HUDEP-2 (cell line): ENCODE measurements at regions not wholly inside any gene's neighbourhood (a gene's known extent, or its start where the extent isn't known, plus 50 kb on each side); places are given as distances from the start of the nearest gene placed in this dataset.
"Not testable (repeated sequence)": the region's sequence is repeated elsewhere in the genome, so short reads cannot be mapped to it uniquely, and the experiment has no call there.

ENCODE experiments used
- DNase-seq, 76 experiments: peaks; one replicate each; lab custom pipeline; 2025; ENCODE audit not compliant: unreplicated experiment in 76 of 76; lab: John Stamatoyannopoulos, UW

DNA sequence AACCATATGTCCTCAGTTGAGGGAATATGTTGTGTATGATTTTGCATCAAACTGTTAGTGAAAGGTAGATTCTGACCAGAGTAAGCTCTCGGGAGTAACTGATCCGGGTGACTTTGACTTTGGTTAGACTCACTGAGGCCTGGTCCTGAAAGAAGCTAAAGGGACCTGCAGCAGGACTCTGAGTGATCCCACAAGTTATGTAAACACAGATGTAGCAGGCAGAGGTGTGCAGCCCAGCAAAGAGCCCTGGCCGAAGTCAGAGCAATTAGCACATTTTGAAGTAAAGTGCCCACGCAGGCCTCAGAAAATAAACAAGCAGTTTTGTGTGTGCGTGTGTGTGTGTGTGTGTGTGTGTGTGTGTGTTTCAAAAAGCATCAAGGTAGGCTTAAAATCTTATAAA is 245.6 kb upstream of the FERD3L start:
- no peak for DNase-seq

GRCh38 chr7:19381321-19381720 is 236.1 kb upstream of the FERD3L start:
- no peak for DNase-seq

GRCh38 chr7:19378345-19378714 is 233.1 kb upstream of the FERD3L start:
- DNase-seq = no peak

DNA sequence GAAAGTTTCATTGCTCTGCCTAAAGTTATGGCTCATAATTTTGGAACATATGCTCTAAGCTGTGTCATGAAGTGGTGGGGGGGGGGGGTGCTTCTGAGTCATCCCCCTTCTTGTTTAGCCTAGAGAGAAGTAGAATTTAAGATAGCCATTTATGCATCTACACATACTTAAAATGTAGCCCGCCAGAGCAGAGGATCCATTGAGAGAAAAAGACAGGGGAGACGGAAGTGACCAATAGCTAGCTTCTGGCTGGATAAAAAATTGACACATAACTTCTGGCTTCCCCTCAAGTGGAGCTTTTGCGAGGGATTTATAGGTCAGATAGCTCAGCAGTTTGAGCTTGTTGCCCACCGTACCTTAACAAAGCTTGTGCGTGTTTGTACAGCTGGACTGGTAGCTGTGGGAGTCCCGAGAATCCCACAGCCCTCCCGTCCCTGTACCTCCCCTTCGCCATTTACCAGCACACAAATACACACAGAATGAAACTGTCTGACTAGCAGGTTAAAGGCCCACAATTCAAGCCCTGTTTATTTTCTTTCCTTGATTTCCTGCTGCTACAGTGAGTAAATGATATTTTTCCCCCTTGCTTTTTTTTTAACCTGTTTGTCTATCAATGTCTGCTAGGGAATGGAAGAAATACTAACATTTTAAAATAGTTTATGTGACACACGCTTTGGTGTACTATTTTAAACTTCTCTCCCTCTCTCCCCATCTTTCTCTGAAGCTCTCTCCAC is 232.6 kb upstream of the FERD3L start:
- peak in 1 of 76 experiments; percentile 1 for DNase-seq

DNA sequence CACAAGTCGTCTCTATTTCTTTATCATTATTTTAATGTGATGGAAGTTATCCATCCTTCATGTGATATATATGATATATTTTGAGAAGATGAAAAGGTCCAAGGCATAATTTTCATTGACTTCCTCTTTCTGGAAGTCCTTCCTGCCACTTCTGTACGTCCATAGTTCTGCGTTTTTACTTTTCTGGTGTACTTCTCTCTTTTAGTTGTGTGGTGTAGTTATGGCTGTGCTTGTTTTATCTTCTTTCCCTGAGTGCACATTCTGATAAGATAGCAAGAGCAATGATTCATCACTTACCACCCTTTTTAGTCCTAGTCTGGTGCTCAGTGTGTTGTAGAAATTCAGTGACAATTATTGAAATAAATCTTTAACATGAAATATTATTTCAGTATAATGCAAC is 231.3 kb upstream of the FERD3L start:
- DNase-seq = peak in 26 of 76 experiments; percentile 5 to 83 (median 46)

DNA sequence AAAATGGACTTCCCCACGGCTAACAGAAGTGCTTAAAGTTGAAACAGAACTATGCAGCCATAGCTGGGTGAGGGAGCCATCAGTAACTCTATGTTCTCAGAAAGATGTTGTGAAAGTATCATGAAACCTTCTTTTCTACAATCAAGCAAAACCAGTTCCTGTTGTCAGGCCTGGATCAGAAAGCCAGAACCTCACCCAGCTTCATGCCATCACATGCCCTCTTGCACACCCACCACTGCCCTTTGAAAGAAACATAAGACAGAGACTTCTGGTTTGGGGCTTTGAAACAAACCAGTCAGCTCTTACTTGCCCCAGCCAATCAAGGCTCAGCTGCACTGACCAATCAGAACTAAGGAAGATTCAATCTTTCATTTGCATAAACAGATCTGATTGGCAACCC is 230.8 kb upstream of the FERD3L start:
- DNase-seq = peak in 2 of 76 experiments; percentile 4 to 5

- DNase-seq = no peak
Observed at GRCh38 chr7:19373334-19373733, 228.1 kb upstream of the FERD3L start.

GRCh38 chr7:19369806-19370205 is 224.6 kb upstream of the FERD3L start:
- no peak for DNase-seq

- DNase-seq = no peak
Observed at GRCh38 chr7:19369182-19369581, 224.0 kb upstream of the FERD3L start.

- no peak for DNase-seq
Observed at GRCh38 chr7:19368491-19368925, 223.3 kb upstream of the FERD3L start.

DNA sequence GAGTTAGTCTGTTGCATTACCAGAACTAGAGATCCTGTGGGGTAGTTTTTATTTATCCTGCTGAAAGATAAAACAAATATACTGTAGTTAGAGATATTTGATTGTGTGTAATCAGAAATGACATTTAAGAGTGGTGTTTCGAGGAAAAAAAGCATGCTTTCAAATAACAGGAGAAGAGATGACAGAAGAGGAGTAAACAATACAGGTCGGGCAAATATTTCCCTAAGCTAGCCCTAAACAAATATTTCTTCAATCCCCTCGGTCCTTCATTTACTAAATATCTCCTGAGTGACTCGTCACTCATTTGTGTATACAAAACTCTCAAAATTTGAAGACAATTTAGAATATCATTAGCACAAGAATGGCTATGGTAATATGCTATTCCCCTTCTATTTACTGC is 219.7 kb upstream of the FERD3L start:
- no peak for DNase-seq

DNA sequence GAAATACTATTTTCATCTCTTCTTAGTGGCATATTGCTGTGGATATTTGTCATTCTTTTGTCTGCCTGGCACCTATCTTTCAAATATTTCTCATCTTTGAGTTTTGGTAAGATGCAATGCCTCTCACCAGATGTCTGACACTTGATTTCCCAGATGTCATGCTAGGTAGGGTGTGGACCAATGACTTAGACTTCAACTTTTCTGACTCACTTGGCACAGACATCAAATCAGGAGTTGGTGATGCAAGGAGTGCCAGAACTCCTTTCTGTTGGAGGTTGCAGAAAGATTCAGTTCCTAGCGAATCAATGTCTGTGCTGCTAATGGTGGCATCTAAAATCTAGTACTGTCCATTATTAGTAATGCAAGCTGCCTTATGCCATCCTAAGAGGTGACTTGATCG is 216.9 kb upstream of the FERD3L start:
- peak in 2 of 76 experiments; percentile 1 for DNase-seq

DNA sequence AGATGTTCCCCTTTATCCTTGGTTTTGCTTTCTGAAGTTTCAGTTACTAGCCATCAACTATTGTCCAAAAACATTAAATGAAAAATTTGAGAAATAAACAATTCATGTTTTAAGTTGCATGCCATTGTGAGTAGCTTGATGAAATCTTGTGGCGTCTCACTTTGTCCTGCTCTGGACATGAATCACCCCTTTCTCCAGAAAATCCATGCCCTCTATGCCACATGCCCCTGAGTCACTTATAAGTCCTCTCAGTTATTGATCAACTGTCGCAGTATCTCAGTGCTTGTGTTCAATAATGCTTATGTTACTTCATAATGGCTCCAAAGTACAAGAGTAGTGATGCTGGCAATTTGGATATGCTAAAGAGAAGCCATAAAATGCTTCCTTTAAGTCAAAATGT is 208.0 kb upstream of the FERD3L start:
- DNase-seq = no peak

- no peak for DNase-seq
Observed at GRCh38 chr7:19352305-19352695, 207.1 kb upstream of the FERD3L start.

DNA sequence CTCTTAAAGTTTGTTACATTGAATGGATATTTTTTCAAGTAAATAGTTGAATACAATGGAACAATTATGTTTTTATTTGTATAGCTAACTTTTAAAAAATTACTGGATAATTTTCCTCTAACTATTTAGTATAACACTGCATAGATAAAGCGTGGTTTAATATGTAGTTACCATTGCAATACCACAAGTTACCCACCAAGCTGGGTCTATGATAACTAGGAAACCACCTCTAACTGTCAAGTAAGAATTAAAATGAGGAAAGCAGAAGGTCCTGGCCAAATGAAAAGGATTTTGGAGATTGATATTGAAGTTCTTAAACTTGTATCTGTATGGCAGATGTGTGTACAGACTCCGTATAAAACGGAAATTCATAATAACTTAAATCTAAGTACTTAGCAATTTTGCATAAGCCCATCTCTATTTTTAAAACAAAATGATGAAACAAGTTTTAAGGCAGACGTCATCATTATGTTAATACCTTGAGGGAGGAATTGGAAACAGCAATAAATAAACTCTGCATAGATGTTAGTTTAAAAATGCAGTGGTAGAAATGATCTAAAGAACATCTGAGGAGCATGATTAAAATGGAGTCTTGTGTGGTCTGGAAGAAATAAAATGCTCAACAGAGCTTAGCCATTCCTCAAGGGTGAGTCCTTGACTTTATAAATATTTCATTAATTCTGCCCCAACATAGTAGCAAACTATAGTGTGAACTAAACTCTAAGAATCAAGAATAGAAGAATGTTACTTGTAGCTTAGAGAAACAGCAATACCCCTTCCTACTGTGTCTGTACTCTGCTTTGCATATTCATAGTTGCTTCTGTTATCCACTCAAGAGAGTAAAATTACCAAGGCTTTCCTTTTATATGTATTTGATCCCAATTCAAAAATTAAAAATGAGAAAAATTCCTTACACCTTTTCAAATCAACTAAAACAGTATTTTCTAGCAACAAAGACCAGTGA is 206.4 kb upstream of the FERD3L start:
- DNase-seq = no peak

GRCh38 chr7:19339512-19339911 is 194.3 kb upstream of the FERD3L start:
- DNase-seq = no peak

DNA sequence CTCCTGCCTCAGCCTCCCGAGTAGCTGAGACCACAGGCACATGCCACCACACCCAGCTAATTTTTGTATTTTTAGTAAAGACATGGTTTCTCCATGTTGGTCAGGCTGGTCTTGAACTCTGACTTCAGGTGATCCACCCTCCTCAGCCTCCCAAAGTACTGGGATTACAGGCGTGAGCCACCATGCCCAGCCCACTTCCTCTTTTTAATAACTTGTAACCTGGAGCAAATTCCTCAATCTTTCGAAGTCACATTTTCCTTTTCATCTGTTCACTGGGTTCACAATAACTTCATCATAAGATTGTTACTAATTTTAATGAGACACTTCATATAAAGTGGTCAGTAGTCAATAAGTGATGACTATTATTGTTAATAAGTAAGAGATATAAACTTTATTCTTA is 193.3 kb upstream of the FERD3L start:
- not testable (repeated sequence) for DNase-seq

DNA sequence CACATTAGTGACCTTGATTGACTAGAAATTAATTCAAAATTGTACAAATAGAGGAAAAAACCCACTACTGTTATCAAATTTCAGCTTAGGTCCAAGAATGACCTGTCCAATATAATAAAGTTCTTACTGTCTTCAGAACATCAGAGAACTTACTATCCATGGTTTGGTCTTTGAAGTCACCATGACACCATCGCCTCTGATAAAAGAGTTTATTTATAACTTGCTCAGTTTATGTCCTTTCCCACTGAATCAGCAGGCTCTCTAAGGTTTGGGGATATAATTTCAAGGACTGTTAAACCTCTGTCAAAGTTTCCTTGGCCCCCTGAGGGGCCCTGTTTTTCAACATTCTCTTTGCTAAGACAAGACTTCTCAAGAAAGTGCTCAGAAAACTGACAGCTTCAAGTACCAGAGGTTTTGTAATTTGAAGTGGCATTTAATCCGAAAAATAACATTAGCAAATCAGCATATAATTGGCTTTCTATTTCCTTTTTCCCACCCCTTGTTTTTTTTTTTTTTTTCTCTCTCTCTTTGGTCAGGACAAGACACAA is 191.7 kb upstream of the FERD3L start:
- DNase-seq = no peak

GRCh38 chr7:19333706-19334105 is 188.5 kb upstream of the FERD3L start:
- no peak for DNase-seq

- no peak for DNase-seq
Observed at GRCh38 chr7:19327018-19327417, 181.8 kb upstream of the FERD3L start.

- no peak for DNase-seq
Observed at GRCh38 chr7:19322002-19322401, 176.8 kb upstream of the FERD3L start.

DNA sequence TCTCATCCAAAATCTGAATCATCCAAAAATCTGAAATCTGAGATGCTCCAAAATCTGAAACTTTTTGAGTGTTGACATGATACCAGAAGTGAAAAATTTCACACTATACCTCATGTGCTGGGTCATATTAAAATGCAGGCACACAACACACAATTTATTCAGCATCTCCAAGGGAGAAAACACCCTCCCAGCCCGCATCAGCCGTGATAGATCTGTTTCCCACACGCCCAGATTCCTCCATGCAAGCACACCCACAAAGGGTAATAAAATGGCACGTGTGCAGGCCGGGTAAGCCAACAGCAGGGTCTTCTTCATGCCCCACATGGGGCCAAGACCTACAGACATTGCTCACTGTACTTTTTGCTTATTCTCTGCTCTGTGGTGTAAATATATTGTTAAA is 173.1 kb upstream of the FERD3L start:
- no peak for DNase-seq
